Skeletal muscle tissue (tissue), 3 donors: ENCODE measurements at regions not wholly inside any gene's neighbourhood (a gene's known extent, or its start where the extent isn't known, plus 50 kb on each side); places are given as distances from the start of the nearest gene placed in this dataset.

Experiments
- H3K27ac ChIP-seq: one replicate; pipeline ENCODE4 v1.7.0; 2013; ENCODE audit warnings: mild to moderate bottlenecking, low read depth, low read length, inconsistent platforms
- H3K27me3 ChIP-seq, 3 donors: one replicate each; pipeline ENCODE4 v1.7.0; 2013; ENCODE audit warnings: low read length in 3 of 3; ENCODE audit not compliant: control insufficient read depth in 3 of 3, insufficient read depth in 3 of 3
- H3K36me3 ChIP-seq, 3 donors: one replicate each; pipeline ENCODE4 v1.7.0; 2013; ENCODE audit warnings: low read length in 3 of 3; ENCODE audit not compliant: control insufficient read depth in 3 of 3, insufficient read depth in 3 of 3
- H3K4me1 ChIP-seq, 3 donors: one replicate each; pipeline ENCODE4 v1.7.0; 2013; ENCODE audit warnings: low read length in 3 of 3, mild to moderate bottlenecking in 3 of 3; ENCODE audit not compliant: control insufficient read depth in 3 of 3, insufficient read depth in 3 of 3
- H3K4me3 ChIP-seq, 3 donors: one replicate each; pipeline ENCODE4 v1.7.0; 2013; ENCODE audit warnings: low read length in 3 of 3
- H3K9ac ChIP-seq, 3 donors: one replicate each; pipeline ENCODE4 v1.7.0; 2013; ENCODE audit warnings: low read length in 3 of 3, mild to moderate bottlenecking in 3 of 3, moderate library complexity in 2 of 3, low read depth in 1 of 3
- H3K9me3 ChIP-seq, 3 donors: one replicate each; pipeline ENCODE4 v1.7.0; 2013; ENCODE audit warnings: low read length in 3 of 3; ENCODE audit not compliant: control insufficient read depth in 3 of 3
- donor health status: Osteomylitis.

- Histone ChIP-seq H3K9ac (no peak overlapping the region), H3K27me3 (peaks cover 0 to 4% (median 0%) of the 10 kb centered on the region in 3 donors), H3K9me3 (no peaks in the 10 kb centered on the region), H3K4me1 (peaks cover 0 to under 1% (median 0%) of the 10 kb centered on the region in 3 donors), H3K27ac (no peak overlapping the region), H3K36me3 (no peaks in the 10 kb centered on the region), H3K4me3 (no peak overlapping the region)
Measured at GRCh38 chr13:74570046-74570445, 435.8 kb upstream of the KLF12 start.

GRCh38 chr13:74569251-74569650, 435.0 kb upstream of the KLF12 start:
- no peaks in the 10 kb centered on the region for H3K9me3 ChIP-seq
- H3K4me3 ChIP-seq, result no peak overlapping the region
- no peaks in the 10 kb centered on the region for H3K27me3 ChIP-seq
- H3K4me1 ChIP-seq, result no peaks in the 10 kb centered on the region
- H3K27ac ChIP-seq, result no peak overlapping the region
- H3K36me3 ChIP-seq, result no peaks in the 10 kb centered on the region
- H3K9ac ChIP-seq, result no peak overlapping the region

GRCh38 chr13:74567485-74567884, 433.3 kb upstream of the KLF12 start:
- Histone ChIP-seq H3K9ac (no peak overlapping the region), H3K27ac (no peak overlapping the region), H3K4me3 (no peak overlapping the region), H3K27me3 (no peaks in the 10 kb centered on the region), H3K36me3 (no peaks in the 10 kb centered on the region), H3K4me1 (no peaks in the 10 kb centered on the region), H3K9me3 (no peaks in the 10 kb centered on the region)

- no peaks in the 10 kb centered on the region for H3K9me3 ChIP-seq
- H3K9ac ChIP-seq, result no peak overlapping the region
- no peak overlapping the region for H3K4me3 ChIP-seq
- H3K27ac ChIP-seq, result no peak overlapping the region
- H3K36me3 ChIP-seq, result no peaks in the 10 kb centered on the region
- no peaks in the 10 kb centered on the region for H3K27me3 ChIP-seq
- no peaks in the 10 kb centered on the region for H3K4me1 ChIP-seq
Measured at GRCh38 chr13:74562381-74562780, 428.2 kb upstream of the KLF12 start.

- Histone ChIP-seq H3K27me3 (no peaks in the 10 kb centered on the region), H3K9me3 (no peaks in the 10 kb centered on the region), H3K27ac (no peak overlapping the region), H3K4me3 (no peak overlapping the region), H3K4me1 (no peaks in the 10 kb centered on the region), H3K9ac (no peak overlapping the region), H3K36me3 (no peaks in the 10 kb centered on the region)
Measured at GRCh38 chr13:74561155-74561554, 427.0 kb upstream of the KLF12 start.

GRCh38 chr13:74560325-74560724, 426.1 kb upstream of the KLF12 start:
- Histone ChIP-seq H3K9ac (no peak overlapping the region), H3K27ac (no peak overlapping the region), H3K4me3 (no peak overlapping the region), H3K36me3 (no peaks in the 10 kb centered on the region), H3K4me1 (no peaks in the 10 kb centered on the region), H3K9me3 (no peaks in the 10 kb centered on the region), H3K27me3 (no peaks in the 10 kb centered on the region)

GRCh38 chr13:74557870-74558269, 423.7 kb upstream of the KLF12 start:
- Histone ChIP-seq H3K9me3 (no peaks in the 10 kb centered on the region), H3K36me3 (no peaks in the 10 kb centered on the region), H3K4me3 (no peak overlapping the region), H3K27me3 (no peaks in the 10 kb centered on the region), H3K4me1 (no peaks in the 10 kb centered on the region), H3K9ac (no peak overlapping the region), H3K27ac (no peak overlapping the region)

- H3K27me3 ChIP-seq, result no peaks in the 10 kb centered on the region
- no peak overlapping the region for H3K9ac ChIP-seq
- no peaks in the 10 kb centered on the region for H3K9me3 ChIP-seq
- no peak overlapping the region for H3K27ac ChIP-seq
- no peaks in the 10 kb centered on the region for H3K36me3 ChIP-seq
- H3K4me1 ChIP-seq, result no peaks in the 10 kb centered on the region
- H3K4me3 ChIP-seq, result no peak overlapping the region
Measured at GRCh38 chr13:74555651-74556420, 421.6 kb upstream of the KLF12 start.

GRCh38 chr13:74555276-74555625, 421.0 kb upstream of the KLF12 start:
- H3K36me3 ChIP-seq, result no peaks in the 10 kb centered on the region
- no peak overlapping the region for H3K4me3 ChIP-seq
- no peaks in the 10 kb centered on the region for H3K27me3 ChIP-seq
- no peaks in the 10 kb centered on the region for H3K9me3 ChIP-seq
- no peak overlapping the region for H3K27ac ChIP-seq
- no peak overlapping the region for H3K9ac ChIP-seq
- no peaks in the 10 kb centered on the region for H3K4me1 ChIP-seq

GRCh38 chr13:74554569-74555275, 420.5 kb upstream of the KLF12 start:
- no peaks in the 10 kb centered on the region for H3K9me3 ChIP-seq
- H3K4me1 ChIP-seq, result no peaks in the 10 kb centered on the region
- H3K4me3 ChIP-seq, result no peak overlapping the region
- H3K36me3 ChIP-seq, result no peaks in the 10 kb centered on the region
- H3K27me3 ChIP-seq, result no peaks in the 10 kb centered on the region
- H3K27ac ChIP-seq, result no peak overlapping the region
- H3K9ac ChIP-seq, result no peak overlapping the region
